ENCODE measurements at regions not wholly inside any gene's neighbourhood (a gene's known extent, or its start where the extent isn't known, plus 50 kb on each side); places are given as distances from the start of the nearest gene placed in this dataset.

- DNase-seq (ENCODE audit: low spot score in 2 of 2) = no peak
- Histone ChIP-seq H3K9me3 (no peaks in the 10 kb centered on the region), H3K27ac (no peak overlapping the region), H3K36me3 (no peaks in the 10 kb centered on the region), H3K4me3 (no peak overlapping the region), H3K27me3 (no peaks in the 10 kb centered on the region), H3K4me1 (no peaks in the 10 kb centered on the region)
- TF ChIP-seq POLR2AphosphoS5 (IDR thresholded peaks at IDR 0.05) (no peak), POLR2A (IDR thresholded peaks at IDR 0.05) (no peak)
- intact Hi-C loops (cut with DNase I; ENCODE audit: low total_unique reads) = no loop called here
Measured at GRCh38 chr2:58533376-58533775, 292.3 kb upstream of the FANCL start.

GRCh38 chr2:58532641-58533040 lies 291.5 kb upstream of the FANCL start:
- Histone ChIP-seq H3K4me3 (no peak overlapping the region), H3K27me3 (no peaks in the 10 kb centered on the region), H3K27ac (no peak overlapping the region), H3K4me1 (no peaks in the 10 kb centered on the region), H3K36me3 (no peaks in the 10 kb centered on the region), H3K9me3 (no peaks in the 10 kb centered on the region)
- DNase-seq (ENCODE audit: low spot score in 2 of 2) = no peak
- no peak for TF ChIP-seq POLR2AphosphoS5 (IDR thresholded peaks at IDR 0.05)
- TF ChIP-seq POLR2A (IDR thresholded peaks at IDR 0.05) = no peak
- TF ChIP-seq, protein P1, sequence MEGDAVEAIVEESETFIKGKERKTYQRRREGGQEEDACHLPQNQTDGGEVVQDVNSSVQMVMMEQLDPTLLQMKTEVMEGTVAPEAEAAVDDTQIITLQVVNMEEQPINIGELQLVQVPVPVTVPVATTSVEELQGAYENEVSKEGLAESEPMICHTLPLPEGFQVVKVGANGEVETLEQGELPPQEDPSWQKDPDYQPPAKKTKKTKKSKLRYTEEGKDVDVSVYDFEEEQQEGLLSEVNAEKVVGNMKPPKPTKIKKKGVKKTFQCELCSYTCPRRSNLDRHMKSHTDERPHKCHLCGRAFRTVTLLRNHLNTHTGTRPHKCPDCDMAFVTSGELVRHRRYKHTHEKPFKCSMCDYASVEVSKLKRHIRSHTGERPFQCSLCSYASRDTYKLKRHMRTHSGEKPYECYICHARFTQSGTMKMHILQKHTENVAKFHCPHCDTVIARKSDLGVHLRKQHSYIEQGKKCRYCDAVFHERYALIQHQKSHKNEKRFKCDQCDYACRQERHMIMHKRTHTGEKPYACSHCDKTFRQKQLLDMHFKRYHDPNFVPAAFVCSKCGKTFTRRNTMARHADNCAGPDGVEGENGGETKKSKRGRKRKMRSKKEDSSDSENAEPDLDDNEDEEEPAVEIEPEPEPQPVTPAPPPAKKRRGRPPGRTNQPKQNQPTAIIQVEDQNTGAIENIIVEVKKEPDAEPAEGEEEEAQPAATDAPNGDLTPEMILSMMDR (IDR thresholded peaks at IDR 0.05) = no peak
- intact Hi-C loops (cut with DNase I; ENCODE audit: low total_unique reads) = no loop called here

DNA sequence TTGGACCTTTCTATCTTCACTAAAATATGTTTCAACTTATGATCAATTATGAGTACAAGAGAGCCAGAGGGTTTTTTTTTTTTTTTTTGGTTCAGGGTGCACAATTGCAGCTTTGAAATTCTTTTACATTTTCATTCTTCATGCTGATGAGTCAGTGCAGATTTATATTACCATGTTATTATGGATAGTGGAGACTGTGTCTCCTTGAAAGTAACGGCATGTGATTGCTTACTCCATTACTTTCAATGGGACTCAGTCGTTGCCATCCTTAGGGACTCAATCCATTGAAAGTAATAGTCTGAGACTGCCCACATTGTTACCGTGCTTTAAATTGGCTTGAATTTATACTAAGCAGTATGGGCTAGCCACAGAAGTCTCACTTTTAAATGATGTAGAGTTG lies 286.5 kb upstream of the FANCL start:
- H3K27me3 ChIP-seq = no peaks in the 10 kb centered on the region
- no peaks in the 10 kb centered on the region for H3K9me3 ChIP-seq
- H3K4me3 ChIP-seq = no peak overlapping the region
- TF ChIP-seq POLR2AphosphoS5 (IDR thresholded peaks at IDR 0.05) (no peak), POLR2A (IDR thresholded peaks at IDR 0.05) (no peak)
- TF ChIP-seq, protein P1 (IDR thresholded peaks at IDR 0.05) = no peak
- H3K36me3 ChIP-seq = no peaks in the 10 kb centered on the region
- no peak for DNase-seq (ENCODE audit: low spot score in 2 of 2)
- no peaks in the 10 kb centered on the region for H3K4me1 ChIP-seq
- intact Hi-C loops (cut with DNase I; ENCODE audit: low total_unique reads) = no loop called here
- H3K27ac ChIP-seq = no peak overlapping the region

DNA sequence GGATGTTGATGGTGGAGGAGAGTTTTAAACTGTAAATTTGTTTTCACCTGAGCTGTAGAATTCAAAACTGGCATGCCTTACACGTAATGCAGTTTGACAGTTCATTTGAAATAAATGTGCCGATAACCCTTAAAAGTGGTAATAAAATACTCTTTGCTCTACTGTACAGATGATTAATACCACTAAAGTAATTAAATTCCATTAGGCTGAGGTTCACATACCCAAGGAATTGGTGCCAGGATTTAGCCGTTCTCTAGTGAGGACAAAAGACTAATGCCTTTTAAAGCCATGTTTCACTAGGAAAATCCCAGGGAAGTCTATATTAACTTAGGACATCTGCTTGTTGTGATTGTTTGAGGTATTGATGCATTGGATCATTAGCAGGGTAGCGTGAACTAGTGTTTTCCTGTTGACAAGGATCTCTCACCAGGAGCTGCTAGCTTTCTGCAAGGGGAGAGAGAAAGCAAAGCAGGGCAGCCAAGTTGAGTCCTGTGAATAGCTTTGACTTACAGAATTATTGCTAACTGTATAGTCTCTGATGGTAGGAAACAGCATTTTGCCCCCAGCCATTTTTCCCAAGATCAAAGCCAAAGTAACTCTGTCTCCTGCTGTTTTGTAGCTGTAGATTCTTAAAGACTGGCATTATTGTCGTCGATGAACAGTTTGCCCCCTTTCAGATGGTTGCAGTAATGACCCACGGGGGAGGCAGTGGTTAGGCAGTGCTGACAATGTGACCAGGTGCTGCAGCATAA lies 280.9 kb upstream of the FANCL start:
- Histone ChIP-seq H3K27ac (peak overlapping the region in 1 of 2 donors; percentile 8), H3K36me3 (no peaks in the 10 kb centered on the region), H3K9me3 (no peaks in the 10 kb centered on the region), H3K4me1 (no peaks in the 10 kb centered on the region), H3K4me3 (peak overlapping the region in 1 of 3 donors; percentile 10), H3K27me3 (no peaks in the 10 kb centered on the region)
- TF ChIP-seq, protein P1 (IDR thresholded peaks at IDR 0.05) = no peak
- TF ChIP-seq POLR2A (IDR thresholded peaks at IDR 0.05) = no peak
- TF ChIP-seq POLR2AphosphoS5 (IDR thresholded peaks at IDR 0.05) = no peak
- intact Hi-C loops (cut with DNase I; ENCODE audit: low total_unique reads) = no loop called here
- DNase-seq (ENCODE audit: low spot score in 2 of 2) = no peak

GRCh38 chr2:58520903-58521302 lies 279.8 kb upstream of the FANCL start:
- Histone ChIP-seq H3K9me3 (no peaks in the 10 kb centered on the region), H3K27me3 (no peaks in the 10 kb centered on the region), H3K27ac (no peak overlapping the region), H3K36me3 (no peaks in the 10 kb centered on the region), H3K4me3 (no peak overlapping the region), H3K4me1 (no peaks in the 10 kb centered on the region)
- DNase-seq (ENCODE audit: low spot score in 2 of 2) = no peak
- TF ChIP-seq, protein P1 (IDR thresholded peaks at IDR 0.05) = no peak
- TF ChIP-seq POLR2A (IDR thresholded peaks at IDR 0.05) (no peak), POLR2AphosphoS5 (IDR thresholded peaks at IDR 0.05) (no peak)
- intact Hi-C loops (cut with DNase I; ENCODE audit: low total_unique reads) = no loop called here
